Stomach (tissue), 4 donors: ENCODE measurements at regions not wholly inside any gene's neighbourhood (a gene's known extent, or its start where the extent isn't known, plus 50 kb on each side); places are given as distances from the start of the nearest gene placed in this dataset.

Experiments used
- POLR2A ChIP-seq, 4 donors: fragments of 450-650 bp; IDR thresholded peaks; one replicate each; pipeline ENCODE4 v1.6.1; 2016; ENCODE audit warnings: antibody characterized with exemption in 4 of 4, control low read depth in 2 of 4, mild to moderate bottlenecking in 1 of 4, moderate library complexity in 1 of 4
- POLR2AphosphoS5 ChIP-seq, 3 donors: sonication (generic); formaldehyde crosslinking; IDR thresholded peaks; one replicate each; pipeline ENCODE4 v1.6.1; 2016; ENCODE audit warnings: antibody characterized with exemption in 3 of 3
- TF ChIP-seq, protein P1 (sequence below), 7 experiments: fragments of 450-650 bp in 4 of 7; fragments of 200-600 bp in 3 of 7; sonication (generic) in 3 of 7; IDR thresholded peaks; one replicate each; pipeline ENCODE4 v1.5.1; 2016 to 2019; ENCODE audit warnings: antibody characterized with exemption in 7 of 7, control low read depth in 2 of 7, mild to moderate bottlenecking in 1 of 7

DNA sequence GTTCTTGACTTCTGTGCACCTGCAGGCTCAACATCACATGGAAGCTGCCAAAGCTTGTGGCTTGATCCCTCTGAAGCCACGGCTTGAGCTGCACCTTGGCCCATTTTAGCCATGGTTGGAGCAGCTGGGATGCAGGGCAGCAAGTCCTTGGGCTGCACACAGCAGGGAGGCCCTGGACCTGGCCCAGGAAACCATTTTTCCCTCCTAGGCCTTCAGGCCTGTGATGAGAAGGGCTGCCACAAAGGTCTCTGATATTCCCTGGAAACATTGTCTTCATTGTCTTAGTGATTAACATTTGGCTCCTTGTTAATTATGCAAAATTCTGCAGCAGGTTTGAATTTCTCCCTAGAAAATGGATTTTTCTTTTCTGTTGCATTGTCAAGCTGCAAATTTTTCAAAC lies 394.1 kb upstream of the FAR2 start:
- TF ChIP-seq, protein P1, sequence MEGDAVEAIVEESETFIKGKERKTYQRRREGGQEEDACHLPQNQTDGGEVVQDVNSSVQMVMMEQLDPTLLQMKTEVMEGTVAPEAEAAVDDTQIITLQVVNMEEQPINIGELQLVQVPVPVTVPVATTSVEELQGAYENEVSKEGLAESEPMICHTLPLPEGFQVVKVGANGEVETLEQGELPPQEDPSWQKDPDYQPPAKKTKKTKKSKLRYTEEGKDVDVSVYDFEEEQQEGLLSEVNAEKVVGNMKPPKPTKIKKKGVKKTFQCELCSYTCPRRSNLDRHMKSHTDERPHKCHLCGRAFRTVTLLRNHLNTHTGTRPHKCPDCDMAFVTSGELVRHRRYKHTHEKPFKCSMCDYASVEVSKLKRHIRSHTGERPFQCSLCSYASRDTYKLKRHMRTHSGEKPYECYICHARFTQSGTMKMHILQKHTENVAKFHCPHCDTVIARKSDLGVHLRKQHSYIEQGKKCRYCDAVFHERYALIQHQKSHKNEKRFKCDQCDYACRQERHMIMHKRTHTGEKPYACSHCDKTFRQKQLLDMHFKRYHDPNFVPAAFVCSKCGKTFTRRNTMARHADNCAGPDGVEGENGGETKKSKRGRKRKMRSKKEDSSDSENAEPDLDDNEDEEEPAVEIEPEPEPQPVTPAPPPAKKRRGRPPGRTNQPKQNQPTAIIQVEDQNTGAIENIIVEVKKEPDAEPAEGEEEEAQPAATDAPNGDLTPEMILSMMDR (IDR thresholded peaks at IDR 0.05), result no peak
- TF ChIP-seq POLR2A (IDR thresholded peaks at IDR 0.05) (no peak), POLR2AphosphoS5 (IDR thresholded peaks at IDR 0.05) (no peak)
